Loucy (cell line): ENCODE measurements at regions not wholly inside any gene's neighbourhood (a gene's known extent, or its start where the extent isn't known, plus 50 kb on each side); places are given as distances from the start of the nearest gene placed in this dataset.

Experiments
- H2AFZ ChIP-seq: fragments of 200-600 bp; sonication (generic); 2 replicates; pipeline ENCODE4 v1.6.0; 2016; ENCODE audit warnings: antibody characterized with exemption, mild to moderate bottlenecking, low read length, moderate library complexity
- H3F3A ChIP-seq: fragments of 200-600 bp; 2 replicates; pipeline ENCODE4 v1.6.0; 2016; ENCODE audit warnings: antibody characterized with exemption, low read depth, mild to moderate bottlenecking
- H3K27me3 ChIP-seq: fragments of 200-600 bp; sonication (generic); 2 replicates; pipeline ENCODE4 v1.6.1; 2014; ENCODE audit warnings: low read length, mild to moderate bottlenecking; ENCODE audit not compliant: insufficient read depth, poor library complexity, severe bottlenecking
- H3K36me3 ChIP-seq: fragments of 200-600 bp; sonication (generic); 2 replicates; pipeline ENCODE4 v1.6.1; 2016; ENCODE audit warnings: low read length; ENCODE audit not compliant: insufficient read depth
- H3K4me1 ChIP-seq: fragments of 200-600 bp; sonication (generic); 2 replicates; pipeline ENCODE4 v1.5.1; 2014; ENCODE audit warnings: low read length, mild to moderate bottlenecking; ENCODE audit not compliant: insufficient read depth, poor library complexity, severe bottlenecking
- H3K4me2 ChIP-seq: fragments of 200-600 bp; sonication (generic); 2 replicates; pipeline ENCODE4 v1.6.0; 2014; ENCODE audit warnings: antibody characterized with exemption, low read length, low read depth, mild to moderate bottlenecking; ENCODE audit not compliant: poor library complexity, severe bottlenecking
- H3K4me3 ChIP-seq: fragments of 200-600 bp; sonication (generic); 2 replicates; pipeline ENCODE4 v1.5.1; 2014; ENCODE audit warnings: low read length, mild to moderate bottlenecking, mixed read lengths; ENCODE audit not compliant: poor library complexity, severe bottlenecking
- H3K79me2 ChIP-seq: fragments of 200-600 bp; sonication (generic); 2 replicates; pipeline ENCODE4 v1.6.1; 2014; ENCODE audit warnings: low read length; ENCODE audit not compliant: insufficient read depth
- H3K9ac ChIP-seq: fragments of 200-600 bp; sonication (generic); 2 replicates; pipeline ENCODE4 v1.6.0; 2014; ENCODE audit warnings: mild to moderate bottlenecking, low read depth, low read length, moderate library complexity; ENCODE audit not compliant: poor library complexity, severe bottlenecking
- H3K9me2 ChIP-seq: fragments of 200-600 bp; sonication (generic); replicated peaks from 2 replicates; pipeline ENCODE4 v1.6.1; 2016; ENCODE audit warnings: low read depth, low read length, mixed read lengths
- H3K9me3 ChIP-seq: fragments of 200-600 bp; sonication (generic); 2 replicates; pipeline ENCODE4 v1.6.1; 2014; ENCODE audit warnings: mild to moderate bottlenecking, antibody characterized with exemption, low read length, low read depth; ENCODE audit not compliant: insufficient read depth
- H4K20me1 ChIP-seq: fragments of 200-600 bp; sonication (generic); 2 replicates; pipeline ENCODE4 v1.6.0; 2014; ENCODE audit warnings: antibody characterized with exemption, low read length, mild to moderate bottlenecking; ENCODE audit not compliant: insufficient read depth, poor library complexity, severe bottlenecking
- EZH2phosphoT487 ChIP-seq: fragments of 200-600 bp; IDR thresholded peaks from 2 replicates; pipeline ENCODE4 v1.6.1; 2018; ENCODE audit warnings: antibody characterized with exemption, mild to moderate bottlenecking, moderate library complexity, borderline replicate concordance
- TF ChIP-seq, protein P1 (sequence below): fragments of 200-600 bp; sonication (generic); conservative IDR thresholded peaks from 2 replicates; pipeline ENCODE4 v1.5.1; 2014; ENCODE audit warnings: mild to moderate bottlenecking, antibody characterized with exemption, low read length

GRCh38 chr5:124343451-124343867 lies 403.0 kb downstream of the ZNF608 start:
- H3K9me2 ChIP-seq, result no peaks in the 10 kb centered on the region
- TF ChIP-seq, protein P1, sequence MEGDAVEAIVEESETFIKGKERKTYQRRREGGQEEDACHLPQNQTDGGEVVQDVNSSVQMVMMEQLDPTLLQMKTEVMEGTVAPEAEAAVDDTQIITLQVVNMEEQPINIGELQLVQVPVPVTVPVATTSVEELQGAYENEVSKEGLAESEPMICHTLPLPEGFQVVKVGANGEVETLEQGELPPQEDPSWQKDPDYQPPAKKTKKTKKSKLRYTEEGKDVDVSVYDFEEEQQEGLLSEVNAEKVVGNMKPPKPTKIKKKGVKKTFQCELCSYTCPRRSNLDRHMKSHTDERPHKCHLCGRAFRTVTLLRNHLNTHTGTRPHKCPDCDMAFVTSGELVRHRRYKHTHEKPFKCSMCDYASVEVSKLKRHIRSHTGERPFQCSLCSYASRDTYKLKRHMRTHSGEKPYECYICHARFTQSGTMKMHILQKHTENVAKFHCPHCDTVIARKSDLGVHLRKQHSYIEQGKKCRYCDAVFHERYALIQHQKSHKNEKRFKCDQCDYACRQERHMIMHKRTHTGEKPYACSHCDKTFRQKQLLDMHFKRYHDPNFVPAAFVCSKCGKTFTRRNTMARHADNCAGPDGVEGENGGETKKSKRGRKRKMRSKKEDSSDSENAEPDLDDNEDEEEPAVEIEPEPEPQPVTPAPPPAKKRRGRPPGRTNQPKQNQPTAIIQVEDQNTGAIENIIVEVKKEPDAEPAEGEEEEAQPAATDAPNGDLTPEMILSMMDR, result no peak
- no peak for TF ChIP-seq EZH2phosphoT487
- H3K4me3 ChIP-seq, result no peak overlapping the region
- no peaks in the 10 kb centered on the region for H3F3A ChIP-seq
- no peak overlapping the region for H3K4me2 ChIP-seq
- no peaks in the 10 kb centered on the region for H3K79me2 ChIP-seq
- H4K20me1 ChIP-seq, result no peaks in the 10 kb centered on the region
- H2AFZ ChIP-seq, result no peak overlapping the region
- H3K36me3 ChIP-seq, result no peaks in the 10 kb centered on the region
- H3K9me3 ChIP-seq, result no peaks in the 10 kb centered on the region
- H3K4me1 ChIP-seq, result no peaks in the 10 kb centered on the region
- no peaks in the 10 kb centered on the region for H3K27me3 ChIP-seq
- H3K9ac ChIP-seq, result no peak overlapping the region

- TF ChIP-seq, protein P1, result no peak
- TF ChIP-seq EZH2phosphoT487, result no peak
- Histone ChIP-seq H3K4me1 (no peaks in the 10 kb centered on the region), H3K36me3 (no peaks in the 10 kb centered on the region), H3F3A (no peaks in the 10 kb centered on the region), H3K4me2 (no peak overlapping the region), H3K79me2 (no peaks in the 10 kb centered on the region), H2AFZ (no peak overlapping the region), H3K9ac (no peak overlapping the region), H4K20me1 (no peaks in the 10 kb centered on the region), H3K9me3 (no peaks in the 10 kb centered on the region), H3K27me3 (no peaks in the 10 kb centered on the region), H3K4me3 (no peak overlapping the region), H3K9me2 (no peaks in the 10 kb centered on the region)
These were observed 403.5 kb downstream of the ZNF608 start for GRCh38 chr5:124342986-124343385.

DNA sequence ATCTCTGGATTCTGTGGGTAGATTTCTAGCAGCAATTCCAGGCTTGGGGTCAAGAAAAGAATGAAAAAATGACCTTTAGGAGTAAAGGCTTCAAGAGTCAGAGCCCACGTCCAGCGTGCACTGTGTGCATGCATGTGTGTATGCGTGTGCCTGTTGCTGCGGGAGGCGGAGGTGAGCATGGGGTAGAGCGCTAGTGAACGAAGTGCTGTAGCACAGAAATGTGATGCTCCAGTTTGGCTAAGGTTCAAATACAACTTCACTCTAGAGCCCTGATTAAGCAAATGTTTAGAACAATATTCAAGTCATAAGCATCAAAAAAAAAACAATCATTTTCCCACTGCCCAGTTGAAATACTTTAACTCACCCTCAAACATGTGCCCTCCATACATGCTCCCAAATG lies 403.9 kb downstream of the ZNF608 start:
- TF ChIP-seq, protein P1, result no peak
- TF ChIP-seq EZH2phosphoT487, result no peak
- no peaks in the 10 kb centered on the region for H3K9me2 ChIP-seq
- H3K4me2 ChIP-seq, result no peak overlapping the region

More for the DNA sequence above, 403.9 kb downstream of the ZNF608 start:
- Histone ChIP-seq H4K20me1 (no peaks in the 10 kb centered on the region), H3K79me2 (no peaks in the 10 kb centered on the region), H2AFZ (no peak overlapping the region), H3K27me3 (no peaks in the 10 kb centered on the region), H3K36me3 (no peaks in the 10 kb centered on the region), H3K9me3 (no peaks in the 10 kb centered on the region), H3K4me1 (no peaks in the 10 kb centered on the region), H3F3A (no peaks in the 10 kb centered on the region), H3K4me3 (no peak overlapping the region), H3K9ac (no peak overlapping the region)
